GM23248 (cell line): ENCODE measurements at regions not wholly inside any gene's neighbourhood (a gene's known extent, or its start where the extent isn't known, plus 50 kb on each side); places are given as distances from the start of the nearest gene placed in this dataset.

Experiments used
- EZH2 ChIP-seq: fragments of 200-600 bp; sonication (generic); IDR thresholded peaks from 2 replicates; pipeline ENCODE4 v1.6.1; 2018; ENCODE audit warnings: antibody characterized with exemption, mild to moderate bottlenecking; ENCODE audit not compliant: insufficient read depth, poor library complexity, severe bottlenecking
- EZH2phosphoT487 ChIP-seq: fragments of 200-600 bp; sonication (generic); IDR thresholded peaks from 2 replicates; pipeline ENCODE4 v1.6.1; 2018; ENCODE audit warnings: antibody characterized with exemption, moderate library complexity, mild to moderate bottlenecking, low read depth; ENCODE audit not compliant: insufficient read depth

GRCh38 chr3:194995334-194995733 is 275.6 kb downstream of the XXYLT1 start:
- TF ChIP-seq EZH2 (no peak), EZH2phosphoT487 (no peak)
